ENCODE measurements at regions not wholly inside any gene's neighbourhood (a gene's known extent, or its start where the extent isn't known, plus 50 kb on each side); places are given as distances from the start of the nearest gene placed in this dataset.
A peak's percentile ranks its signal among the peaks of the same experiment; 100 is the strongest.

GRCh38 chr12:125634813-125635212 lies 569.6 kb downstream of the AACS start:
- ATAC-seq: no peak
- no peaks in the 10 kb centered on the region for H3K4me1 ChIP-seq
- TF ChIP-seq POLR2A (IDR thresholded peaks at IDR 0.05) (no peak), CTCF (IDR thresholded peaks at IDR 0.05) (no peak)
- 44 to 73% (median 65%) methylated on average over 1 of the region's 1 CpG for WGBS, 4 donors
- peaks cover 0 to 5% (median 0%) of the 10 kb centered on the region in 9 donors for H3K27me3 ChIP-seq
- DNase-seq: no peak
- no peak overlapping the region for H3K27ac ChIP-seq
- no peak overlapping the region for H3K4me3 ChIP-seq
- H3K36me3 ChIP-seq: no peaks in the 10 kb centered on the region
- peaks cover 0 to 11% (median 0%) of the 10 kb centered on the region in 12 donors for H3K9me3 ChIP-seq
- intact Hi-C loops (cut with DNase I): no loop called here

GRCh38 chr12:125639826-125640225 lies 574.6 kb downstream of the AACS start:
- no peak for ATAC-seq
- no peaks in the 10 kb centered on the region for H3K9me3 ChIP-seq
- H3K4me1 ChIP-seq: no peaks in the 10 kb centered on the region
- WGBS, 4 donors: 84 to 88% (median 86%) methylated on average over 13 of the region's 13 CpGs
- TF ChIP-seq POLR2A (IDR thresholded peaks at IDR 0.05) (no peak), CTCF (IDR thresholded peaks at IDR 0.05) (no peak)
- no peak overlapping the region for H3K27ac ChIP-seq
- no peaks in the 10 kb centered on the region for H3K36me3 ChIP-seq
- intact Hi-C loops (cut with DNase I): no loop called here
- peak in 1 of 5 donors; percentile 37 for DNase-seq
- peaks cover 0 to 3% (median 0%) of the 10 kb centered on the region in 9 donors for H3K27me3 ChIP-seq
- H3K4me3 ChIP-seq: no peak overlapping the region

GRCh38 chr12:125643055-125643454 lies 577.8 kb downstream of the AACS start:
- Histone ChIP-seq H3K36me3 (no peaks in the 10 kb centered on the region), H3K9me3 (no peaks in the 10 kb centered on the region), H3K27me3 (peaks cover 0 to 5% (median 0%) of the 10 kb centered on the region in 9 donors), H3K4me3 (no peak overlapping the region), H3K27ac (no peak overlapping the region), H3K4me1 (no peaks in the 10 kb centered on the region)
- ATAC-seq (no peak), DNase-seq (no peak)
- TF ChIP-seq POLR2A (IDR thresholded peaks at IDR 0.05): no peak
- no peak for TF ChIP-seq CTCF (IDR thresholded peaks at IDR 0.05)
- intact Hi-C loops (cut with DNase I): no loop called here
- WGBS, 4 donors: 69 to 74% (median 70%) methylated on average over 2 of the region's 2 CpGs

- Histone ChIP-seq H3K4me1 (no peaks in the 10 kb centered on the region), H3K36me3 (no peaks in the 10 kb centered on the region), H3K9me3 (no peaks in the 10 kb centered on the region), H3K27ac (no peak overlapping the region), H3K27me3 (peaks cover 0 to 5% (median 0%) of the 10 kb centered on the region in 9 donors), H3K4me3 (no peak overlapping the region)
- ATAC-seq: no peak
- intact Hi-C loops (cut with DNase I): no loop called here
- WGBS, 4 donors: 48 to 58% (median 49%) methylated on average over 5 of the region's 5 CpGs
- TF ChIP-seq CTCF (IDR thresholded peaks at IDR 0.05) (no peak), POLR2A (IDR thresholded peaks at IDR 0.05) (no peak)
- DNase-seq: no peak
Measured at GRCh38 chr12:125645724-125646123, 580.5 kb downstream of the AACS start.

Data from heart left ventricle (tissue), 16 donors.